ENCODE measurements at regions not wholly inside any gene's neighbourhood (a gene's known extent, or its start where the extent isn't known, plus 50 kb on each side); places are given as distances from the start of the nearest gene placed in this dataset.

- H3K4me1 ChIP-seq, result peaks cover 9% of the 10 kb centered on the region
- intact Hi-C loops (cut with DNase I), result no loop called here
- H3K27ac ChIP-seq, result no peak overlapping the region
- H3K4me3 ChIP-seq, result no peak overlapping the region
- H3K27me3 ChIP-seq, result no peaks in the 10 kb centered on the region
- DNase-seq (ENCODE audit: extremely low spot score in 2 of 2), result no peak
- TF ChIP-seq CTCF (IDR thresholded peaks at IDR 0.05) (no peak), POLR2AphosphoS5 (IDR thresholded peaks at IDR 0.05; ENCODE audit: insufficient read depth in 1 of 2, low read depth in 1 of 2) (no peak), POLR2A (IDR thresholded peaks at IDR 0.05) (no peak)
- H3K36me3 ChIP-seq, result peaks cover 0 to 4% of the 10 kb centered on the region in 2 donors
- no peaks in the 10 kb centered on the region for H3K9me3 ChIP-seq
Measured at GRCh38 chr1:223009406-223009805, 133.6 kb downstream of the TLR5 start.

GRCh38 chr1:223010582-223011504, 132.2 kb downstream of the TLR5 start:
- intact Hi-C loops (cut with DNase I), result no loop called here
- no peak overlapping the region for H3K27ac ChIP-seq

GRCh38 chr1:223011505-223011856, 131.6 kb downstream of the TLR5 start:
- Histone ChIP-seq H3K9me3 (no peaks in the 10 kb centered on the region), H3K4me3 (no peak overlapping the region), H3K4me1 (peaks cover 9% of the 10 kb centered on the region), H3K27ac (no peak overlapping the region), H3K27me3 (no peaks in the 10 kb centered on the region), H3K36me3 (no peaks in the 10 kb centered on the region)
- DNase-seq (ENCODE audit: extremely low spot score in 2 of 2), result no peak
- TF ChIP-seq POLR2A (IDR thresholded peaks at IDR 0.05) (no peak), CTCF (IDR thresholded peaks at IDR 0.05) (no peak), POLR2AphosphoS5 (IDR thresholded peaks at IDR 0.05; ENCODE audit: insufficient read depth in 1 of 2, low read depth in 1 of 2) (no peak)
- intact Hi-C loops (cut with DNase I), result no loop called here

More at GRCh38 chr1:223010582-223011504, 132.2 kb downstream of the TLR5 start:
- DNase-seq (ENCODE audit: extremely low spot score in 2 of 2), result no peak
- TF ChIP-seq POLR2AphosphoS5 (IDR thresholded peaks at IDR 0.05; ENCODE audit: insufficient read depth in 1 of 2, low read depth in 1 of 2) (no peak), POLR2A (IDR thresholded peaks at IDR 0.05) (no peak), CTCF (IDR thresholded peaks at IDR 0.05) (no peak)
- no peak overlapping the region for H3K4me3 ChIP-seq
- no peaks in the 10 kb centered on the region for H3K36me3 ChIP-seq
- peaks cover 9% of the 10 kb centered on the region for H3K4me1 ChIP-seq
- H3K9me3 ChIP-seq, result no peaks in the 10 kb centered on the region
- H3K27me3 ChIP-seq, result no peaks in the 10 kb centered on the region

DNA sequence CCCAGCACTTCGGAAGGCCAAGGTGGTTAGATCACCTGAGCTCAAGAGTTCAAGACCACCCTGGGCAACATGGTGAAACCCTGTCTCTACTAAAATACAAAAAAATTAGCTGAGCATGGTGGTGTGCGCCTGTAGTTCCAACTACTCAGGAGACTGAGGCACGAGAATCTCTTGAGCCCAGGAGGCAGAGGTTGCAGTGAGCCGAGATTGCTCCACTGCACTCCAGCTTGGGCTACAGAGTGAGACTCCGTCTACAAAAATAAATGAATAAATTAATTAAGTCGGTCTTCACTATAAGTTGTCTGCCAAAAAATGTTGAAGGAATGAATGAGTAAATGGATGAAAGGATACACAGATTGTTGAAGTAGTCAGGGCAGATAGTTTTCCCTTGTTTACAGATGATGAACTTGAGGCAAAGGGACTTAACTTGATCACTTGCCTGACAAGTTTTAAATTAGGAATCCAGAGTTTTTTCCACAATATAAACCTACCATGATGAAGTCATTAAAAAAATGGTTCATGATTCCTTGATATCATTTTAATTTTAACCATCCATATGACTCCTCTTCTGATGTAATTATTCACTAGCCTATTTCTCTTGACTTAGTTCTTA, 130.8 kb downstream of the TLR5 start:
- no peak for TF ChIP-seq CTCF (IDR thresholded peaks at IDR 0.05)
- TF ChIP-seq POLR2AphosphoS5 (IDR thresholded peaks at IDR 0.05; ENCODE audit: insufficient read depth in 1 of 2, low read depth in 1 of 2), result no peak
- TF ChIP-seq POLR2A (IDR thresholded peaks at IDR 0.05), result no peak
- no peaks in the 10 kb centered on the region for H3K9me3 ChIP-seq
- H3K27ac ChIP-seq, result no peak overlapping the region
- no peaks in the 10 kb centered on the region for H3K27me3 ChIP-seq
- H3K36me3 ChIP-seq, result no peaks in the 10 kb centered on the region
- peaks cover 9% of the 10 kb centered on the region for H3K4me1 ChIP-seq
- no peak overlapping the region for H3K4me3 ChIP-seq
- no peak for DNase-seq (ENCODE audit: extremely low spot score in 2 of 2)
- intact Hi-C loops (cut with DNase I), result no loop called here

- H3K27me3 ChIP-seq, result no peaks in the 10 kb centered on the region
- H3K4me3 ChIP-seq, result no peak overlapping the region
- intact Hi-C loops (cut with DNase I), result no loop called here
- no peaks in the 10 kb centered on the region for H3K9me3 ChIP-seq
- no peak for DNase-seq (ENCODE audit: extremely low spot score in 2 of 2)
- peaks cover 9% of the 10 kb centered on the region for H3K4me1 ChIP-seq
- H3K27ac ChIP-seq, result no peak overlapping the region
- H3K36me3 ChIP-seq, result no peaks in the 10 kb centered on the region
- no peak for TF ChIP-seq CTCF (IDR thresholded peaks at IDR 0.05)
- TF ChIP-seq POLR2AphosphoS5 (IDR thresholded peaks at IDR 0.05; ENCODE audit: insufficient read depth in 1 of 2, low read depth in 1 of 2), result no peak
- no peak for TF ChIP-seq POLR2A (IDR thresholded peaks at IDR 0.05)
Measured at GRCh38 chr1:223012938-223013337, 130.1 kb downstream of the TLR5 start.

Measured in vagina (tissue), 2 donors.